ENCODE measurements at regions not wholly inside any gene's neighbourhood (a gene's known extent, or its start where the extent isn't known, plus 50 kb on each side); places are given as distances from the start of the nearest gene placed in this dataset.

GRCh38 chr10:132115732-132116131, 50.0 kb downstream of the JAKMIP3 start:
- DNase-seq (ENCODE audit: low spot score) (peak; percentile 18), FAIRE-seq (no peak)

DNA sequence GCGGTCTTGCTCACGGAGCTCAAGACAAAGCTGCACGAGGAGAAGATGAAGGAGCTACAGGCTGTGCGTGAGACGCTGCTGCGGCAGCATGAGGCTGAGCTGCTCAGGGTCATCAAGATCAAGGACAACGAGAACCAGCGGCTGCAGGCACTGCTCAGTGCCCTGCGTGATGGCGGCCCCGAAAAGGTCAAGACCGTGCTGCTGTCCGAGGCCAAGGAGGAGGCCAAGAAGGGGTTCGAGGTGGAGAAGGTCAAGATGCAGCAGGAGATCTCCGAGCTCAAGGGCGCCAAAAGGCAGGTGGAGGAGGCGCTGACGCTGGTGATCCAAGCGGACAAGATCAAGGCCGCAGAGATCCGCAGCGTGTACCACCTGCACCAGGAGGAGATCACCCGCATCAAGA, 51.4 kb downstream of the JAKMIP3 start:
- FAIRE-seq, result no peak

GRCh38 chr10:132117636-132118190, 52.0 kb downstream of the JAKMIP3 start:
- DNase-seq (ENCODE audit: low spot score), result no peak
- FAIRE-seq, result no peak

More for the DNA sequence above, 51.4 kb downstream of the JAKMIP3 start:
- DNase-seq (ENCODE audit: low spot score), result no peak

- DNase-seq (ENCODE audit: low spot score) (no peak), FAIRE-seq (no peak)
Observed at GRCh38 chr10:132118366-132118765, 52.6 kb downstream of the JAKMIP3 start.

DNA sequence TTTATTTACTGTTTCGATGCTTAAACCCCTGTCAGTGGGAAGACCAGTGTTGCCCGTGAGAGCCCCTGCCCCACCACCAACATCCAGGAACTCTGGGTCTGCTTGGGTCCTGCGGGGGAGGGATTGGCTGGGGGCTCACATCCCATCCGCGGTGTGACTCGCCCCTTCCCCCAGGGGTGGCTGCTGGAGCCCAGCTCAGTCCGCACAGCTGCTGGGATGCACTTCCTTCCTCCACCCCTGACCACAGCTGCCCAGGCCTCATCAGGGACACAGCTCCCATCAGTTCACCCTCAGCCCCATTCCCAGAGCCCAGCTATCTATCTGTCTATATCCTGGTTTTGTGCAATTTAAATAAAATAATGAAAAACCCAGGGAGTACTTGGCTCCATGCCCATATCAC, 54.5 kb downstream of the JAKMIP3 start:
- no peak for FAIRE-seq

GRCh38 chr10:132120734-132121510, 55.2 kb downstream of the JAKMIP3 start:
- DNase-seq (ENCODE audit: low spot score) (no peak), FAIRE-seq (no peak)

More for the DNA sequence above, 54.5 kb downstream of the JAKMIP3 start:
- DNase-seq (ENCODE audit: low spot score), result no peak

DNA sequence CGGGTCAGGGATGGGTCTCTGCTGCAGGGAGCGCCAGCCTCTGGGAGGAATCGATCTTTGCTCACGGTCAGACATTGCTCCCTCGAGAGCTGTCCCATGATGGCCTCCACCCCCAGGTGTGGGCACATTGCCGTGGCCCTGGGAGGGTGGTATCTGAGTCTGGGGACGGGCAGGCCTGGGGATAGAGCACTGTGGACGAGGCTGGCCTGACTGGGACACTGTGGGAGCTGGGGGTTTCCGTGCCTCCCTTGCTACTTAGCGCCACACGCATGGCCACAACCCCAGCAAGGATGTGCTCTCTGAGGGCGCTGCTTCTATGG, 55.7 kb downstream of the JAKMIP3 start:
- FAIRE-seq, result no peak
- no peak for DNase-seq (ENCODE audit: low spot score)

GRCh38 chr10:132122097-132122861, 56.5 kb downstream of the JAKMIP3 start:
- no peak for DNase-seq (ENCODE audit: low spot score)
- no peak for FAIRE-seq

DNA sequence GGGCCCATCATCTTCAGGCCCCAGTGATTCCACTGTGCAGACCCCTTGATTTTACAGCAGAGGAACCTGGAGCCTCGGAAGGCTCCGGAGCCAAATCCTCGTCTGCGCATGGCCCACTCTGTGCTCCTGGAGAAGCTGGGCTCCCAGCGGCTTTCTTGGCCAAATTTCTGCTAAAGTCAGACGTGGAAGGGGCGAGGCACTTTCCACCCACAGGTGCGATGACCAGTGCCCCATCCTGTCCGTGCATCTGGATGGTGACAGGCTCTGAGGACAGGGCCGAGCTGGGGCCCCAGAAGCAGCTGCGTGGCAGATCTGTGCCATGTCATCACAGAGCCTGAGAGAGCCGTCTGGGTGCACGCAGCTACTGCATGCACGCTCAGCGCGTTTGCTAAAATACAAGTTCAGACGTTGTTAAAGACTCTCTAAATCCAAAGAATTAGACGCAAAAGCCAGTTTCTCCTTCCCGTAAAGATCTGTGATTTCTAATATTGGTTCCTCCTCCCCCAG, 57.2 kb downstream of the JAKMIP3 start:
- FAIRE-seq, result no peak
- no peak for DNase-seq (ENCODE audit: low spot score)

GRCh38 chr10:132123606-132124005, 57.9 kb downstream of the JAKMIP3 start:
- no peak for DNase-seq (ENCODE audit: low spot score)
- no peak for FAIRE-seq

DNA sequence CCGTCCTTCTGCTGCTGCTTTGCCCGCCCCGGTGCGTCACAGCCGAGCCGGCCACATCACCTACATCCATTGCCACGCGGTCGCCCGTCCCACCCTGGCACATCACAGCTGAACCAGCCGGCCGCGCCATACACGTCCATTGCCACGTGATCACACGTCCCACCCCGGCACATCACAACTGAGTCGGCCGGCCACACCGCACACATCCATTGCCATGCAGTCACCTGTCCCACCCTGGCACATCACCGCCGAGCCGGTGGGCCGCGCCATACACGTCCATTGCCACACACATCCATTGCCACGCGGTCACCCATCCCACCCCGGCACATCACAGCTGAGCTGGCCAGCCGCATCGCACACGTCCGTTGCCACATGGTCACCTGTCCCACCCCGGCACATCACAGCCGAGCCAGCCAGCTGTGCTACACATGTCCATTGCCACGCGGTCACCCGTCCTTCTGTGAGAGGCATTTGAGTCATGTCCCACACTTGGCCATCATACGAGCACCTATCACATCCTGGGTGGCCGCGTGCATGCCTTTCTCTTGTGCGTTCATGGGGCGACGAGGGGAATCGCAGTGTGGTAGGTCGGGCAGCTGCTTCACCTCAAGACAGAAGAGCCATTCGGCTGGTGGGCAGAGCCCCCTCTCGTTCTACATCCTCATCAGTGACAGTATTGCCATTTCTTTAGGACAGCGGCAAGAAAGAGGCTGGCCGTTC, 58.6 kb downstream of the JAKMIP3 start:
- DNase-seq (ENCODE audit: low spot score) (no peak), FAIRE-seq (no peak)

GRCh38 chr10:132129431-132129830, 57.3 kb upstream of the DPYSL4 start:
- no peak for FAIRE-seq
- DNase-seq (ENCODE audit: low spot score), result no peak

- no peak for FAIRE-seq
- no peak for DNase-seq (ENCODE audit: low spot score)
Observed at GRCh38 chr10:132130286-132131265, 56.2 kb upstream of the DPYSL4 start.

DNA sequence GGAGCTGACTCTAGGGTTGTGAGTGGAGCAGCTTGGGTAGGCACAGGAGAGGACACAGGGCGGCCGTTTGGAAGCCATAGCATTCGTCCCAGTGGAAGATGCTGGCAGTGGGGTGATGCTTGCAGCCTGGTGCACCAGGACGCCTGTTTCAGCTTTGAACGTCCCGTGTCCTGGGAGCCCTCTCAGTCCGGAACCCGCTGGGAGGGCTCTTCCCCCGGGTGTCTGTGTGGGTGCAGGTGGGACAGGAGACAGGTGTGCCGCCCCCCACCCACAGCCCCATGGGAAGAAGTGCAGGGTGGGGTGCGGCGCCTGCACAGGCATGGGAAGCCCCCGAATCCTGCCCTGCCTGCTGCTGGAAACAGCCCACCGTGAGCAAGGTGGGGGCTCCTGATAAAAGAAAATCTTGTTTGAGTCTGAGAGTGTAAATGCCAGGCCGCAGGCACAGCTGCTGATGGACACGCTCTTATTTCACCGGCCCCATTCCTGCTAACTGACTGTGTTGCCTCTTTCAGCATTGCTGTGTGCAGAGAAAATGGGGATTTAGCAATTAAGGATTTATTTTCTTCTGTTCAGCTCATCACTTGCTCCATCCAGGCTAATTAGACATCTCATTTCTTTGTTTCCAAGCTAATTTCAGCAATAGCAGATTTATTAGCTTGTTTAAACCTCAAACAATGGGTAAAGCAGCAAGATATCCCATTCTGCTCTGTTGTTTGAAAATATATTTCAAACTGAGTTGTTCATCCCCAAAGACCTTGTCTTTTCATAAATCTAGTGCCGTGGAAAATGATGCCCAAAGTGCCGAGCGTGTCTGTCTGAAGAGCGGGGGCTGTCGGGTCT, 54.9 kb upstream of the DPYSL4 start:
- no peak for DNase-seq (ENCODE audit: low spot score)
- no peak for FAIRE-seq

DNA sequence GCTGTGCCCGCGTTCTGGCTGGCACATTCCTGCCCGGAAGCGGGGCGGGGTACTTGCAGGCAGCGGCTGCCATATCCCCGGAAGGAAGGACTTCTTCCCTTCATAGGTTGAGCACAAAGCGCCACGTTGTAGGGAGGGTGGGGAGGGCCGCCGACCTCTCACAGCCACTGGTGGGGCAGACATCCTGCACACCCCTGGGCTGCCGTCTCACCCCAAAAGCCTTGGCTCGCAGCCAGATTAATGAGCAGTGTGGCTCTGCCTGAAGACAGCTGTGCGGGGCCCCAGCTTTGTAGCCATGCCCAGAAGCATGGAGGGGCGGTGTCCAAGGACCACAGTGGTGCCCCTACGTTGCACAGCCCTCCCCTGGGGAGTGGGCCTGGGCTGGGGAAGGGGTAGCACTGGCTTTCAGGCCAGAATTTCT, 54.3 kb upstream of the DPYSL4 start:
- DNase-seq (ENCODE audit: low spot score) (no peak), FAIRE-seq (no peak)

DNA sequence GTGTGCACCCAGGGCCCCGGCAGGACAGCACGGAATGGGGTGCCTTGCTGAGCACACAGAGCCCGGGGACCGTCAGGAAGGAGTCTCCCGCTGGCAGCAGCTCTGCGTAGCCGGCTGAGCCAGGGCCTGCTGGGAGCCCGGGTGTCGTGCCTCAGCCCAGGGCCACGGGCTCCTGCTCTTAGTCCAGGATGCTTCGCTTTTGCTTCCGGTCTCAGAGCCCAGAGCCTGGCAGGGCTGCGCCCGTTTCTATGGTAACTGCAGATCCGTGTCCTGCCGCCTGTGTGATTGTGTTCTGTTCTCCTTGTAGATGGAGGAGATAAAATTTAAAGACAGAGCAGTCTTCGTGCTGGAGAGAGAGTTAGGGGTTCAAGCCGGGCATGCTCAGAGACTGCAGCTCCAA, 53.7 kb upstream of the DPYSL4 start:
- FAIRE-seq (no peak), DNase-seq (ENCODE audit: low spot score) (no peak)

DNA sequence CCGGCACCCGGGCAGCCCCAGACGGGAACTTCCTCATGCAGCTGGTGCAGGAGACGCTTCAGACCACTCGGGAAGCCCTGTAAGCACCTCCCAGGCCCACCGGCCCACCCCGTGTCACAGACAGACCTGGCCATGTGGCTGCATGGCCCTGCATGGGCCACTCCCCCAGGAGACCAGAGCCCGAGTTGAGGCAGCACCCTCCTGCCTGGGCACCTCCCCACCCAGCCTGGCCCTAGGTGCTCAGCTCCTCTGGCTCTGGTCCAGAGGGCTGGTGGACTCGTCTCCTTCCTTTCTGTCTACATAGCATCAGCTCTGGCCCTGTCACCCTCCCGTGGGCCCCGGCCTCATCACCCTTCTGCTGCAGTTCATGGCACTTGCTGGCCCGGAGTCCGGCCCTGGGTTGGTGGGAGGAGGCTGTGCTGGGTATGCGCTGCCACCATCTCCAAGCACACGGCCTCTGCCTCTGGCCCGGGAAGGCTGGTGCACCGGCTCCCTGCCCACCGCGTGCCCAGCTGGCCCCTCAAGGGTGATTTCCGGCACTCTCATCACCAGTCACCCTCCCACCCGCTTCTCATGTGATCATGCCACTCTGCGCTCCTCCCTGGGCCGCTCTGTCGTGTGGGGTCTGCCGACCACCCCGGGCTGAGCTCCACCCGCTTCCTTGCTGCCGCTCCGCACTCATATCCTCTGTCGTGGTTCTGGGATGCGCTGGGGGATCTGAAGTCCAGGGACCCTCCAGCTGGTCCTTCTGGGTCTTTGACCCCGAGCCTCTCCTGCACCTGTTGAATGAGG, 53.1 kb upstream of the DPYSL4 start:
- FAIRE-seq (no peak), DNase-seq (ENCODE audit: low spot score) (no peak)

GRCh38 chr10:132134241-132135052, 52.3 kb upstream of the DPYSL4 start:
- no peak for DNase-seq (ENCODE audit: low spot score)
- no peak for FAIRE-seq
